ENCODE measurements at regions not wholly inside any gene's neighbourhood (a gene's known extent, or its start where the extent isn't known, plus 50 kb on each side); places are given as distances from the start of the nearest gene placed in this dataset.

DNA sequence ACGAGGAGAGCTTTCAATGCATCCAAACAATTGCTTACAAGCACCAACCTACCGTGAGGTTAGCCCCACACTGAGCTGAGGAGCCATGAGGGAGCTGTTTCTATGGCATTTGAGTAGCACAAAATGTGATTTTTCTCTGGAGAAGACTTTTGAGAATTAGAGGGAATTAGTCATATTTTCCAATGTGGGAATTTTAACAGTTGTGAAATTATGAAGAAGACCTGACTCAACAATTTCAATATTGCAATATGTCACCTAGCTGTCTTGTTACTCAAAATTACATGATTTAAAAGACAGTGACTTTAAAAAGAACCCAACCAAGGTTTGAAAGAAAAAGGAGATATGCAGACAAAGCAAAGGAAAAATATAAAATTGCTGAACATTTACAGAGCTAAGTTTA is 62.6 kb upstream of the LY86 start:
- no peak for ATAC-seq
- no peak for TF ChIP-seq TSHZ2 (CRISPR knock-in tag; IDR thresholded peaks at IDR 0.05)
- TF ChIP-seq BACH2 (CRISPR knock-in tag; IDR thresholded peaks at IDR 0.05; ENCODE audit: borderline replicate concordance) = no peak
- no peak for TF ChIP-seq TCF4 (CRISPR knock-in tag; IDR thresholded peaks at IDR 0.05; ENCODE audit: borderline replicate concordance)
- TF ChIP-seq, protein P1, sequence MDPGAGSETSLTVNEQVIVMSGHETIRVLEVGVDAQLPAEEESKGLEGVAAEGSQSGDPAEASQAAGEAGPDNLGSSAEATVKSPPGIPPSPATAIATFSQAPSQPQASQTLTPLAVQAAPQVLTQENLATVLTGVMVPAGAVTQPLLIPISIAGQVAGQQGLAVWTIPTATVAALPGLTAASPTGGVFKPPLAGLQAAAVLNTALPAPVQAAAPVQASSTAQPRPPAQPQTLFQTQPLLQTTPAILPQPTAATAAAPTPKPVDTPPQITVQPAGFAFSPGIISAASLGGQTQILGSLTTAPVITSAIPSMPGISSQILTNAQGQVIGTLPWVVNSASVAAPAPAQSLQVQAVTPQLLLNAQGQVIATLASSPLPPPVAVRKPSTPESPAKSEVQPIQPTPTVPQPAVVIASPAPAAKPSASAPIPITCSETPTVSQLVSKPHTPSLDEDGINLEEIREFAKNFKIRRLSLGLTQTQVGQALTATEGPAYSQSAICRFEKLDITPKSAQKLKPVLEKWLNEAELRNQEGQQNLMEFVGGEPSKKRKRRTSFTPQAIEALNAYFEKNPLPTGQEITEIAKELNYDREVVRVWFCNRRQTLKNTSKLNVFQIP (CRISPR knock-in tag; IDR thresholded peaks at IDR 0.05; ENCODE audit: borderline replicate concordance, low read depth) = no peak
- TF ChIP-seq CSDC2 (CRISPR knock-in tag; IDR thresholded peaks at IDR 0.05) = no peak

GRCh38 chr6:6529275-6529674 is 59.2 kb upstream of the LY86 start:
- TF ChIP-seq CREB5 (CRISPR knock-in tag; IDR thresholded peaks at IDR 0.05; ENCODE audit: low read depth) (no peak), ZFP30 (CRISPR knock-in tag; IDR thresholded peaks at IDR 0.05) (no peak), TCF4 (CRISPR knock-in tag; IDR thresholded peaks at IDR 0.05; ENCODE audit: borderline replicate concordance) (no peak), ESRRG (CRISPR knock-in tag; IDR thresholded peaks at IDR 0.05) (no peak), ZNF70 (CRISPR knock-in tag; IDR thresholded peaks at IDR 0.05) (no peak)
- no peak for ATAC-seq

GRCh38 chr6:6533176-6533575 is 55.3 kb upstream of the LY86 start:
- TF ChIP-seq ZNF565 (CRISPR knock-in tag; conservative IDR thresholded peaks at IDR 0.05; ENCODE audit: low read depth) (no peak), OSR1 (CRISPR knock-in tag; IDR thresholded peaks at IDR 0.05) (no peak), PPARA (CRISPR knock-in tag; IDR thresholded peaks at IDR 0.05; ENCODE audit: borderline replicate concordance) (no peak), BACH2 (CRISPR knock-in tag; IDR thresholded peaks at IDR 0.05; ENCODE audit: borderline replicate concordance) (no peak), CSDC2 (CRISPR knock-in tag; IDR thresholded peaks at IDR 0.05) (no peak), TOX (CRISPR knock-in tag; IDR thresholded peaks at IDR 0.05; ENCODE audit: borderline replicate concordance) (no peak), TCF4 (CRISPR knock-in tag; IDR thresholded peaks at IDR 0.05; ENCODE audit: borderline replicate concordance) (no peak), ZFP30 (CRISPR knock-in tag; IDR thresholded peaks at IDR 0.05) (no peak), ARNTL (CRISPR knock-in tag; IDR thresholded peaks at IDR 0.05; ENCODE audit: borderline replicate concordance, low read depth) (no peak), ISL1 (CRISPR knock-in tag; IDR thresholded peaks at IDR 0.05) (no peak)
- TF ChIP-seq, protein P2, sequence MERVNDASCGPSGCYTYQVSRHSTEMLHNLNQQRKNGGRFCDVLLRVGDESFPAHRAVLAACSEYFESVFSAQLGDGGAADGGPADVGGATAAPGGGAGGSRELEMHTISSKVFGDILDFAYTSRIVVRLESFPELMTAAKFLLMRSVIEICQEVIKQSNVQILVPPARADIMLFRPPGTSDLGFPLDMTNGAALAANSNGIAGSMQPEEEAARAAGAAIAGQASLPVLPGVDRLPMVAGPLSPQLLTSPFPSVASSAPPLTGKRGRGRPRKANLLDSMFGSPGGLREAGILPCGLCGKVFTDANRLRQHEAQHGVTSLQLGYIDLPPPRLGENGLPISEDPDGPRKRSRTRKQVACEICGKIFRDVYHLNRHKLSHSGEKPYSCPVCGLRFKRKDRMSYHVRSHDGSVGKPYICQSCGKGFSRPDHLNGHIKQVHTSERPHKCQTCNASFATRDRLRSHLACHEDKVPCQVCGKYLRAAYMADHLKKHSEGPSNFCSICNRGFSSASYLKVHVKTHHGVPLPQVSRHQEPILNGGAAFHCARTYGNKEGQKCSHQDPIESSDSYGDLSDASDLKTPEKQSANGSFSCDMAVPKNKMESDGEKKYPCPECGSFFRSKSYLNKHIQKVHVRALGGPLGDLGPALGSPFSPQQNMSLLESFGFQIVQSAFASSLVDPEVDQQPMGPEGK (CRISPR knock-in tag; IDR thresholded peaks at IDR 0.05; ENCODE audit: borderline replicate concordance) = no peak
- ATAC-seq = no peak

GRCh38 chr6:6534399-6534798 is 54.1 kb upstream of the LY86 start:
- no peak for ATAC-seq
- TF ChIP-seq ZNF8 (CRISPR knock-in tag; IDR thresholded peaks at IDR 0.05) = no peak
- TF ChIP-seq CSRNP3 (CRISPR knock-in tag; IDR thresholded peaks at IDR 0.05) = no peak
- TF ChIP-seq TOX (CRISPR knock-in tag; IDR thresholded peaks at IDR 0.05; ENCODE audit: borderline replicate concordance) = no peak
- TF ChIP-seq SNAI2 (CRISPR knock-in tag; IDR thresholded peaks at IDR 0.05) = no peak
- TF ChIP-seq, protein P1 (CRISPR knock-in tag; IDR thresholded peaks at IDR 0.05; ENCODE audit: borderline replicate concordance, low read depth) = no peak
- TF ChIP-seq ESRRG (CRISPR knock-in tag; IDR thresholded peaks at IDR 0.05) = no peak
- TF ChIP-seq CSDC2 (CRISPR knock-in tag; IDR thresholded peaks at IDR 0.05) = no peak
- no peak for TF ChIP-seq PPARA (CRISPR knock-in tag; IDR thresholded peaks at IDR 0.05; ENCODE audit: borderline replicate concordance)
- TF ChIP-seq TSHZ2 (CRISPR knock-in tag; IDR thresholded peaks at IDR 0.05) = no peak
- TF ChIP-seq OSR1 (CRISPR knock-in tag; IDR thresholded peaks at IDR 0.05) = no peak
- TF ChIP-seq ZNF565 (CRISPR knock-in tag; conservative IDR thresholded peaks at IDR 0.05; ENCODE audit: low read depth) = no peak
- no peak for TF ChIP-seq ZFP30 (CRISPR knock-in tag; IDR thresholded peaks at IDR 0.05)
- no peak for TF ChIP-seq ZFP3 (CRISPR knock-in tag; IDR thresholded peaks at IDR 0.05)
- no peak for TF ChIP-seq GLIS3 (CRISPR knock-in tag; IDR thresholded peaks at IDR 0.05)
